HCT116 (cell line): ENCODE measurements at regions not wholly inside any gene's neighbourhood (a gene's known extent, or its start where the extent isn't known, plus 50 kb on each side); places are given as distances from the start of the nearest gene placed in this dataset.

Experiments
- ATAC-seq: fragments of 200-7000 bp; cut with Tn5 transposase; 2 replicates; pipeline ENCODE4 v1.9.1; 2020; ENCODE audit warnings: mild to moderate bottlenecking, moderate library complexity
- BruUV-seq: library from RNA; stranded (reverse); fragments of 400-500 nt; replicated peaks from 2 replicates; lab custom pipeline; 2021; lab: Mats Ljungman, UMichigan
- CTCF ChIA-PET: fragments of 300-600 bp; sonication (Branson Sonifier 250); formaldehyde crosslinking; loops from one replicate; lab custom pipeline; 2021; ENCODE audit warnings: antibody characterized with exemption; lab: Charles Lee
- POLR2A ChIA-PET: fragments of 300-600, 350-600 bp; sonication (Branson Sonifier 250); formaldehyde crosslinking; loops from one replicate; lab custom pipeline; 2021; ENCODE audit warnings: antibody characterized with exemption; lab: Charles Lee
- RAD21 ChIA-PET, 2 experiments: fragments of 300-600 bp; sonication (Branson Sonifier 250); formaldehyde crosslinking; loops; one replicate each; lab custom pipeline; 2023; ENCODE audit warnings: low total read pairs in 2 of 2; ENCODE audit not compliant: uncharacterized antibody in 2 of 2, unreplicated experiment in 2 of 2, low non-redundant PET in 1 of 2; lab: Charles Lee
- DNase-seq: peaks from one replicate; pipeline ENCODE4 v3.0.0-alpha.2; 2010; ENCODE audit warnings: low read depth, low spot score
- H2AFZ ChIP-seq: fragments of 200-600 bp; shearing (Covaris generic), sonication (generic); 2 replicates; pipeline ENCODE4 v1.6.1; 2017; ENCODE audit warnings: low read depth, mixed run types, mixed read lengths, antibody characterized with exemption, low read length; ENCODE audit not compliant: poor library complexity, severe bottlenecking
- H3K27ac ChIP-seq: 2 replicates; pipeline ENCODE4 v1.5.1; 2012; ENCODE audit warnings: low read depth, low read length
- H3K27me3 ChIP-seq: fragments of 200-600 bp; sonication (generic); 2 replicates; pipeline ENCODE4 v1.6.1; 2016; ENCODE audit warnings: mixed run types, low read length, mixed read lengths; ENCODE audit not compliant: insufficient read depth
- H3K36me3 ChIP-seq, 2 experiments: fragments of 200-500 bp in 1 of 2; fragments of 200-600 bp in 1 of 2; sonication (Bioruptor generic) in 1 of 2; sonication (generic) in 1 of 2; 2 replicates each; pipeline versions ENCODE4 v1.5.1 to v1.6.1; 2014 to 2016; ENCODE audit warnings: low read length in 2 of 2, inconsistent platforms in 1 of 2, mixed read lengths in 1 of 2, mixed run types in 1 of 2; ENCODE audit not compliant: insufficient read depth in 2 of 2, control insufficient read depth in 1 of 2
- H3K4me1 ChIP-seq, 2 experiments: fragments of 200-600 bp in 1 of 2; sonication (generic) in 1 of 2; 2 replicates each; pipeline versions ENCODE4 v1.5.1 to v1.6.1; 2012 to 2017; ENCODE audit warnings: low read length in 2 of 2, inconsistent platforms in 1 of 2, mild to moderate bottlenecking in 1 of 2, mixed read lengths in 1 of 2, mixed run types in 1 of 2, moderate library complexity in 1 of 2; ENCODE audit not compliant: insufficient read depth in 2 of 2, control insufficient read depth in 1 of 2
- H3K4me2 ChIP-seq: fragments of 200-600 bp; sonication (generic); 2 replicates; pipeline ENCODE4 v1.6.1; 2017; ENCODE audit warnings: mixed run types, low read length, mixed read lengths
- H3K4me3 ChIP-seq, 2 experiments: fragments of 200-600 bp in 1 of 2; sonication (generic) in 1 of 2; replicated peaks in 1 of 2; 2 replicates each; pipeline ENCODE4 v1.5.1; 2011 to 2016; ENCODE audit warnings: low read length in 2 of 2, control low read depth in 1 of 2, low read depth in 1 of 2, mild to moderate bottlenecking in 1 of 2, mixed read lengths in 1 of 2, mixed run types in 1 of 2
- H3K79me2 ChIP-seq: fragments of 200-600 bp; sonication (generic); 2 replicates; pipeline ENCODE4 v1.6.1; 2017; ENCODE audit warnings: mild to moderate bottlenecking, mixed run types, low read length, moderate library complexity, mixed read lengths; ENCODE audit not compliant: insufficient read depth
- H3K9ac ChIP-seq: fragments of 200-600 bp; sonication (generic); 2 replicates; pipeline ENCODE4 v1.6.1; 2016; ENCODE audit warnings: low read length, mixed read lengths
- H3K9me2 ChIP-seq: fragments of 200-600 bp; sonication (generic), shearing (Covaris generic); 2 replicates; pipeline ENCODE4 v1.6.1; 2017; ENCODE audit warnings: mixed run types, mild to moderate bottlenecking, moderate library complexity; ENCODE audit not compliant: insufficient read depth
- H3K9me3 ChIP-seq, 2 experiments: fragments of 200-500 bp in 1 of 2; fragments of 200-600 bp in 1 of 2; sonication (Bioruptor generic) in 1 of 2; sonication (generic) in 1 of 2; 2 replicates each; pipeline ENCODE4 v1.6.1; 2014 to 2017; ENCODE audit warnings: low read length in 2 of 2, mixed read lengths in 2 of 2, inconsistent platforms in 1 of 2, low read depth in 1 of 2, mild to moderate bottlenecking in 1 of 2, mixed run types in 1 of 2, moderate library complexity in 1 of 2; ENCODE audit not compliant: control insufficient read depth in 1 of 2, insufficient read depth in 1 of 2
- H4K20me1 ChIP-seq: fragments of 200-600 bp; sonication (generic), shearing (Covaris generic); 2 replicates; pipeline ENCODE4 v1.6.1; 2017; ENCODE audit warnings: mixed run types, mild to moderate bottlenecking, moderate library complexity; ENCODE audit not compliant: insufficient read depth
- CBX3 ChIP-seq: IDR thresholded peaks from 2 replicates; pipeline ENCODE4 v1.6.1; 2012; ENCODE audit warnings: low read depth
- EGR1 ChIP-seq: IDR thresholded peaks from 2 replicates; pipeline ENCODE4 v1.6.1; 2012; ENCODE audit warnings: low read depth
- ELF1 ChIP-seq: IDR thresholded peaks from 2 replicates; pipeline ENCODE4 v1.6.1; 2012; ENCODE audit warnings: low read depth, borderline replicate concordance
- EZH2phosphoT487 ChIP-seq: fragments of 200-600 bp; IDR thresholded peaks from 2 replicates; pipeline ENCODE4 v1.6.1; 2018; ENCODE audit warnings: antibody characterized with exemption, borderline replicate concordance
- FOSL1 ChIP-seq: IDR thresholded peaks from 2 replicates; pipeline ENCODE4 v1.6.1; 2012; ENCODE audit warnings: low read depth
- JUND ChIP-seq: IDR thresholded peaks from 2 replicates; pipeline ENCODE4 v1.6.1; 2012
- POLR2A ChIP-seq: IDR thresholded peaks from 2 replicates; pipeline ENCODE4 v1.7.0; 2011; ENCODE audit warnings: borderline replicate concordance; ENCODE audit not compliant: insufficient read depth, insufficient read length; ENCODE audit errors: extremely low read depth
- RAD21 ChIP-seq: IDR thresholded peaks from 2 replicates; pipeline ENCODE4 v1.6.1; 2012; ENCODE audit warnings: low read depth, mild to moderate bottlenecking
- SP1 ChIP-seq: IDR thresholded peaks from 2 replicates; pipeline ENCODE4 v1.6.1; 2012; ENCODE audit warnings: low read depth
- SRF ChIP-seq: IDR thresholded peaks from 2 replicates; pipeline ENCODE4 v1.6.1; 2012; ENCODE audit warnings: low read depth
- TCF7L2 ChIP-seq: IDR thresholded peaks from 2 replicates; pipeline ENCODE4 v1.7.0; 2011; ENCODE audit warnings: borderline replicate concordance, inconsistent platforms; ENCODE audit not compliant: insufficient read depth, insufficient read length; ENCODE audit errors: extremely low read depth
- ZFX ChIP-seq: fragments of 450-650 bp; IDR thresholded peaks from 2 replicates; pipeline ENCODE4 v1.6.1; 2017
- ZNF274 ChIP-seq: fragments of 200-500 bp; sonication (Bioruptor generic); IDR thresholded peaks from 2 replicates; pipeline ENCODE4 v1.6.1; 2014; ENCODE audit warnings: mild to moderate bottlenecking, low read depth, low read length, inconsistent platforms
- intact Hi-C: fragments of 100-400 bp; cut with micrococcal nuclease; formaldehyde crosslinking; loops from 2 replicates; pipeline ENCODE4 v1.10.0; 2022
- TF ChIP-seq, protein P1 (sequence below), 3 experiments: fragments of 200-600 bp in 1 of 3; sonication (generic) in 1 of 3; IDR thresholded peaks in 2 of 3; conservative IDR thresholded peaks in 1 of 3; 2 replicates each; pipeline ENCODE4 v1.5.1; 2012 to 2017; ENCODE audit warnings: low read depth in 2 of 3, low read length in 2 of 3, antibody characterized with exemption in 1 of 3, borderline replicate concordance in 1 of 3, control low read depth in 1 of 3, mild to moderate bottlenecking in 1 of 3, mixed read lengths in 1 of 3, mixed run types in 1 of 3, moderate library complexity in 1 of 3; ENCODE audit not compliant: insufficient read depth in 1 of 3
- TF ChIP-seq, protein P2 (sequence below): IDR thresholded peaks from 2 replicates; pipeline ENCODE4 v1.6.1; 2012

DNA sequence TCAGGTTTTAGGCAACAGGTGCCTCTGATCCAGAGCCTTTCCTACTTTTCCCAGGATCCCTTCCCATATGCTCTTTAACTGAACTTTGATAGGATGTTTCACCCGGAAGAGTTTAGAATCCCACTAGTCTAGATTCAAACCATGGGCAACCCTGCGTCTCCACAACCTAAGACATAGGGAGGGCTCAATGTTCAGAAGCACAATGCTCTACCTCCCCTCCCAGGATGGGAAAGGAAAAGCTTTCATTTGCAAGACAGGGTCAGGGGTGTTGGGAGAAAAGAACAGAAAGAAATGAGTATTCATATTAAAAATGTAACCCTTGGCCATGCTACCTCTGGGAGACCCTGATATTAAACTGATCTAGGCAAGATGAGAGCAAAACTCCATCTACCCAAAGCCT lies 230.4 kb downstream of the MREG start:
- H2AFZ ChIP-seq = no peak overlapping the region
- no peaks in the 10 kb centered on the region for H3K27me3 ChIP-seq
- TF ChIP-seq EZH2phosphoT487 (no peak), CBX3 (no peak), ZFX (no peak), EGR1 (no peak), TCF7L2 (no peak), ELF1 (no peak), SP1 (no peak), POLR2A (no peak), ZNF274 (no peak), SRF (no peak), RAD21 (no peak), JUND (no peak), FOSL1 (no peak)
- TF ChIP-seq, protein P1, sequence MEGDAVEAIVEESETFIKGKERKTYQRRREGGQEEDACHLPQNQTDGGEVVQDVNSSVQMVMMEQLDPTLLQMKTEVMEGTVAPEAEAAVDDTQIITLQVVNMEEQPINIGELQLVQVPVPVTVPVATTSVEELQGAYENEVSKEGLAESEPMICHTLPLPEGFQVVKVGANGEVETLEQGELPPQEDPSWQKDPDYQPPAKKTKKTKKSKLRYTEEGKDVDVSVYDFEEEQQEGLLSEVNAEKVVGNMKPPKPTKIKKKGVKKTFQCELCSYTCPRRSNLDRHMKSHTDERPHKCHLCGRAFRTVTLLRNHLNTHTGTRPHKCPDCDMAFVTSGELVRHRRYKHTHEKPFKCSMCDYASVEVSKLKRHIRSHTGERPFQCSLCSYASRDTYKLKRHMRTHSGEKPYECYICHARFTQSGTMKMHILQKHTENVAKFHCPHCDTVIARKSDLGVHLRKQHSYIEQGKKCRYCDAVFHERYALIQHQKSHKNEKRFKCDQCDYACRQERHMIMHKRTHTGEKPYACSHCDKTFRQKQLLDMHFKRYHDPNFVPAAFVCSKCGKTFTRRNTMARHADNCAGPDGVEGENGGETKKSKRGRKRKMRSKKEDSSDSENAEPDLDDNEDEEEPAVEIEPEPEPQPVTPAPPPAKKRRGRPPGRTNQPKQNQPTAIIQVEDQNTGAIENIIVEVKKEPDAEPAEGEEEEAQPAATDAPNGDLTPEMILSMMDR (IDR thresholded peaks at IDR 0.05 in 2 of 3, conservative IDR thresholded peaks at IDR 0.05 in 1 of 3; ENCODE audit: borderline replicate concordance in 1 of 3, insufficient read depth in 1 of 3, low read depth in 2 of 3, low read length in 2 of 3) = no peak
- TF ChIP-seq, protein P2, sequence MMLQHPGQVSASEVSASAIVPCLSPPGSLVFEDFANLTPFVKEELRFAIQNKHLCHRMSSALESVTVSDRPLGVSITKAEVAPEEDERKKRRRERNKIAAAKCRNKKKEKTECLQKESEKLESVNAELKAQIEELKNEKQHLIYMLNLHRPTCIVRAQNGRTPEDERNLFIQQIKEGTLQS = no peak
- no peak overlapping the region for H3K4me3 ChIP-seq
- CTCF ChIA-PET = no interaction called here
- ATAC-seq (no peak), DNase-seq (no peak)
- H3K36me3 ChIP-seq = no peaks in the 10 kb centered on the region
- no peaks in the 10 kb centered on the region for H3K9me2 ChIP-seq
- POLR2A ChIA-PET = no interaction called here
- H3K9ac ChIP-seq = no peak overlapping the region
- H3K79me2 ChIP-seq = no peaks in the 10 kb centered on the region
- no TSS peak for BruUV-seq
- intact Hi-C loops = no loop called here
- H3K4me2 ChIP-seq = no peak overlapping the region
- no peak overlapping the region for H3K27ac ChIP-seq
- no peaks in the 10 kb centered on the region for H3K9me3 ChIP-seq
- no peaks in the 10 kb centered on the region for H3K4me1 ChIP-seq
- RAD21 ChIA-PET = no interaction called here
- H4K20me1 ChIP-seq = no peaks in the 10 kb centered on the region
